HUES64 (cell line): ENCODE measurements at regions not wholly inside any gene's neighbourhood (a gene's known extent, or its start where the extent isn't known, plus 50 kb on each side); places are given as distances from the start of the nearest gene placed in this dataset.

ENCODE experiments used
- H3K27ac ChIP-seq: 2 replicates; pipeline ENCODE4 v1.7.0; 2013; ENCODE audit warnings: low read depth, low read length, inconsistent platforms
- H3K27me3 ChIP-seq: 2 replicates; pipeline ENCODE4 v1.6.1; 2013; ENCODE audit warnings: mild to moderate bottlenecking, low read length; ENCODE audit not compliant: insufficient read depth
- H3K36me3 ChIP-seq: 2 replicates; pipeline ENCODE4 v1.6.1; 2013; ENCODE audit warnings: mild to moderate bottlenecking, low read length; ENCODE audit not compliant: insufficient read depth
- H3K4me1 ChIP-seq: 2 replicates; pipeline ENCODE4 v1.6.1; 2013; ENCODE audit warnings: mild to moderate bottlenecking, low read length, moderate library complexity; ENCODE audit not compliant: insufficient read depth
- H3K4me3 ChIP-seq: 2 replicates; pipeline ENCODE4 v1.5.1; 2013; ENCODE audit warnings: mild to moderate bottlenecking, low read length, moderate library complexity
- H3K9ac ChIP-seq: 2 replicates; pipeline ENCODE4 v1.6.1; 2013; ENCODE audit warnings: mild to moderate bottlenecking, low read depth, low read length
- H3K9me3 ChIP-seq: 2 replicates; pipeline ENCODE4 v1.6.1; 2013; ENCODE audit warnings: low read depth, low read length; ENCODE audit not compliant: insufficient read depth
- WGBS: fragments of 150-250, 120-280 bp; methylation state at CpG from one replicate; pipeline ENCODE4 v1.1.7; 2013; ENCODE audit warnings: missing lambda C conversion rate; 5-methylcytosine and 5-hydroxymethylcytosine counted together

DNA sequence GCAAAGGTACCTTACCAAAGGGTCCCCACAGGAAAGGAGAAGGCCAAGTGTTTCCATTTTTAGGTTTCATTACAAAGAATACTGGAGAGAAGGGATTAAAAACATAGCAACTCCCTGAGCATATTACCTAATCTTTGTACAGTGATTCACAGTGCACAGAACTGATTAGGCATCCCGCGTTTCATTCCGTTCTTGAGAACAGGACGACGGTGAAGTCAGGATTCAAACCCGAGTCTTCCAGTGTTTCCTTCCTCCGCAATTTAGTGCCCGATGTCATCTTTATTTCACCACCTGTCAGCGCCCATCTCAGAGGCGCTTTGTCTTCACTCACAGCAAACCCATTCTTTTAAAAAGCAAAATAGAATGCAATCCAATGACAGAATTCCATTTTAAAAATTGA is 488.5 kb downstream of the EIPR1 start:
- Histone ChIP-seq H3K27me3 (no peaks in the 10 kb centered on the region), H3K4me1 (no peaks in the 10 kb centered on the region), H3K9me3 (no peaks in the 10 kb centered on the region), H3K9ac (no peak overlapping the region), H3K27ac (no peak overlapping the region), H3K36me3 (no peaks in the 10 kb centered on the region), H3K4me3 (no peak overlapping the region)
- WGBS: 95% methylated on average over 10 of the region's 10 CpGs

DNA sequence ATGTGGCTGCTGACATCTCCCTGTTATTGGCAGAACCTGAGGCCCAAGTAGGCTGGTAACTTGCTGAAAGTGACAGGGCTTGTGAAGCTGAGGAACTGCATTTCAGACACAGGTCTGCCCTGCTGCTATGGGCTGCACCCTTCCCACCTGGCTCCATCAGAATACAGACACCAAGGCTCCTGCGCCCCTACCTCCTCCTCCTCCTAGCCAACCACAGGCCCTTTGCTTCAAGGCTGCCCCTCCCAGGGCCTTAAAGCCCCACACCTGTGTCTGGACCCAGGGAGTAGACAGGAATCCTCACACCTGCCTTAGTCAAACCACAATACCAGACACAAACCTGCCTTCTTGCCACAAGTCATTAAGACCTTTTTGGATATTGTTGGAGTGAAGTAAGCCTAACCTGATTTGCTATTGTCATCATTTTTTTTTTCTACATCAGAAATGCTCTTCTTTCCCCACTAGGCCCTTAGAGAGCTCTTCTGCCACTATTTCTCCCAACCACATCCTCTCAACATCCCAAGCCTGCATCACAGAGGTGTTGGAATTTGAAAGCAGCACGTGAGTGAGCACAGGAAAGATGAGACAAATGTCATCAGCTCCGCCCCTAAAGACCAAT is 489.7 kb downstream of the EIPR1 start:
- Histone ChIP-seq H3K4me3 (no peak overlapping the region), H3K9ac (no peak overlapping the region), H3K27me3 (no peaks in the 10 kb centered on the region), H3K27ac (no peak overlapping the region), H3K4me1 (no peaks in the 10 kb centered on the region), H3K36me3 (no peaks in the 10 kb centered on the region), H3K9me3 (0 out of 2 replicates have a peak, but pooled peaks cover 3% of the 10 kb centered on the region)
- WGBS: 73% methylated on average over 3 of the region's 3 CpGs

DNA sequence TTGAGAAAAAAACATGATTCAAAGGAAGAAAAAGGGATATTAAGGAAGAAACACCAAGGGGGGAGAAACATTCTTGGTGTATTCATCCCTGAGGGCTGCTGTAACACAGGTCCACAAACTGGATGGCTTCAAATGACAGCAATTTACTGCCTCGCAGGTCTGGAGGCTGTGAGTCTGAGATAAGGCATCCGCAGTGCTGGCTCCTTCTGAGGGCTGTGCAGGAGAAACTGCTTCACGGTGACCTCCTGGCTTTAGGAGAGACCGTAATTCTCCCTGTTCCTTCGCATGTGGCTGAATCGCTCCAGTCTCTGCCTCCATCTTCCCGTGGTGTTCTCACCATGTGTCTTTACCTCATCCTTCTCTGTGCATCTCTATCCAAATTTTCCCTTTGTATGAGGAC is 490.7 kb downstream of the EIPR1 start:
- Histone ChIP-seq H3K27me3 (no peaks in the 10 kb centered on the region), H3K9me3 (peaks cover 10% of the 10 kb centered on the region; the same call in 1 of the 2 replicates), H3K9ac (no peak overlapping the region), H3K36me3 (no peaks in the 10 kb centered on the region), H3K4me1 (no peaks in the 10 kb centered on the region), H3K4me3 (no peak overlapping the region), H3K27ac (no peak overlapping the region)
- 90% methylated on average over 7 of the region's 7 CpGs for WGBS

DNA sequence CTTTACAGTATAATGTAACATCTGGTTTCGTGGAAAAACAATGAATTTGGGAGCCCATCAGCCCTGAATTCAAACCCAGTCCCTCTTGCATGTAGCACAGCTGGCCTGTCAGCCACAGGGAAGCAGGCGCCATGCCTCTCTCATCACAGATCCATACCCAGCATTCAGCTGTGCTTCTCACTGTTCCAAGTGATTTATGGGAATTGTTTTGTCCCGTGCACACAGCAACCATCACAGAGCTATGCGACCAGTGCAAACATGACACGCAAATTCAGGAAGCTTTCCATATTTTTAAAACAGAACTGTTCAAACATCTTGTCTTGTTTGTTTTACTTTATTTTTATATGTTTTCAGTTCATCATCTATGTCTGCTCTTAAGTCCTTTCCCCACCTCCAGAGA is 496.1 kb downstream of the EIPR1 start:
- Histone ChIP-seq H3K9ac (no peak overlapping the region), H3K36me3 (no peaks in the 10 kb centered on the region), H3K27ac (no peak overlapping the region), H3K4me1 (no peaks in the 10 kb centered on the region), H3K9me3 (peaks cover 30% of the 10 kb centered on the region), H3K4me3 (no peak overlapping the region), H3K27me3 (no peaks in the 10 kb centered on the region)
- 94% methylated on average over 5 of the region's 5 CpGs for WGBS

DNA sequence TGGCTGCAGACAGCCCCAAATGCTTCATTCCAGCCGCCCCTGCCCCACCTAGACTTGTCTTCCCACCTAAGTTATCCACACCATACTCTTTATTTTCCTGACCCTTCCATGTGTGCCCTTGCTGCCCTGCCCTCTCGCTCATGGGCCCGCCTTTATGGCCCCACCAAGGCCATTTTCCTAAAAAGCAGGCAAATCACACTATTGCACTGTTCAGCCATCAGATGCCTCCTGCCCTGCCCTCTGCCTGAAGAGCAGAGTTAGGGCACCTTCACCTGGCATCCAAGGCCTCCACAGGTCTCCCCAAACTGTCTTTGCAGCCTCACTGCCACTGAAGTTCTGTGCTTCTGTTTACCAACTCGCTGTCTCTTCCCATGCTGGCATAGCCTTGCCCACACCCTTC is 496.7 kb downstream of the EIPR1 start:
- WGBS: 84% methylated on average over 4 of the region's 4 CpGs
- peaks cover 30% of the 10 kb centered on the region for H3K9me3 ChIP-seq
- no peaks in the 10 kb centered on the region for H3K36me3 ChIP-seq
- H3K27ac ChIP-seq: no peak overlapping the region
- no peak overlapping the region for H3K9ac ChIP-seq
- H3K4me3 ChIP-seq: no peak overlapping the region
- H3K27me3 ChIP-seq: no peaks in the 10 kb centered on the region
- H3K4me1 ChIP-seq: no peaks in the 10 kb centered on the region

DNA sequence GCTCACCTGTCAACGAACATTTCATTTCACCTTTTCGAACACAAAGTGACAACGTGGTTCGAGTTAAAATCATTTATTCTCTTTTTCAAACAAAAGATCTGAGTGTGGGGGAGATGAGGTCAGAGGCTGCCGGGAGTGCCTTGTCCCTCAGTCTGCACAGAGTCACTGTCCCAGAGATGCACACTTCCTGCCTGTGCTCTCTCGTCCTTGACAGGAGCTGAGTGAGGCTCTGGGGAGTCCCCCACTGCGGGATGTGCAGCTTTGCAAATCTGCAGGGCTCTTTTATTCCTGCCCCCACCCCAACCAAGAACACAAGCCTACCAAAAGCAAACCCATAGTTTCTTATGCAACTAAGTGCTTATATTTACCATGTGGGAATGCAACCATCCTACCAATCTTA is 497.8 kb downstream of the EIPR1 start:
- no peaks in the 10 kb centered on the region for H3K36me3 ChIP-seq
- no peak overlapping the region for H3K9ac ChIP-seq
- H3K4me1 ChIP-seq: no peaks in the 10 kb centered on the region
- peaks cover 30% of the 10 kb centered on the region for H3K9me3 ChIP-seq
- H3K27me3 ChIP-seq: no peaks in the 10 kb centered on the region
- H3K4me3 ChIP-seq: no peak overlapping the region
- WGBS: 93% methylated on average over 7 of the region's 7 CpGs
- no peak overlapping the region for H3K27ac ChIP-seq

DNA sequence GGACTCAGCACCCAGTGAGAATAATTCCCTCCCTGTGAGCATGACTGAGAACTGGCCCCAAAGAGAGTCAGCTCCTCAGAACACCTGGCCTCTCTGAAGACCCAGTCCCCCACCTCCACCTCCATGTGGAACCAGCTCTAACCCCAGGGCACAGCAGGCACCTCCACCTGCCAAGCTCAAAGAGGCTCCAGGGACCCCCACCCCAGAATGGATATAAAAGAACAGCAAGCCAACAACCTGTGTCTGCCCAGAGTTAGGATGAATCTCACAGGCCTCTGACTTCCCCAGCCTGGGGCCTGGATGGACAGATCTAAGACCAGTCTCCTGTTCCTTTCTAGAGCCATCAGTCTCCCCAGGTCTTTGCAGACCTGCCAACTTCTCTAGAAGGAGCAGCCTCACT is 498.5 kb downstream of the EIPR1 start:
- H3K4me1 ChIP-seq: no peaks in the 10 kb centered on the region
- H3K27ac ChIP-seq: no peak overlapping the region
- no peaks in the 10 kb centered on the region for H3K36me3 ChIP-seq
- no peak overlapping the region for H3K4me3 ChIP-seq
- H3K27me3 ChIP-seq: no peaks in the 10 kb centered on the region
- no peak overlapping the region for H3K9ac ChIP-seq
- H3K9me3 ChIP-seq: peaks cover 30% of the 10 kb centered on the region

DNA sequence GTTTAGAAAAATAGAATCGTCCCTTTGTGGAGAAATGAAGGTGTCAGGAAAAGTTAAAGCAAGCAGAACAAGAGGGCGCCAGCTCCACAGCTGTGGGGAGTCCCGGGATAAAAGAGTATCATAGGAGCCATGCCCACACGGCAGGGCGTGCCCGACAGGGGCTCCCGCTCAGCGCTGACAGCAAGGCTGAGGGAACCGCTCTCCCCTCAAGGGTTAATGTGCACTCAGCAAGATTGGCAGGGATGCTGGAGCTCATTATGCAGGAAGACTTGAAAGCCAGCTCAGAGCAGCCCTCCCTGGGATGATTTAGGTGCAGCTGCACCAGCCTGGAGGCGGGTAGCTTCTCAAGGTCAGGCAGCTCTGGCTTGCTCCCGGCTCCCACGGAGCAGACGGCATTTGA is 500.2 kb downstream of the EIPR1 start:
- WGBS: 92% methylated on average over 13 of the region's 13 CpGs
- H3K4me3 ChIP-seq: no peak overlapping the region
- peaks cover 22% of the 10 kb centered on the region for H3K9me3 ChIP-seq
- no peak overlapping the region for H3K9ac ChIP-seq
- no peak overlapping the region for H3K27ac ChIP-seq
- no peaks in the 10 kb centered on the region for H3K27me3 ChIP-seq
- no peaks in the 10 kb centered on the region for H3K4me1 ChIP-seq
- no peaks in the 10 kb centered on the region for H3K36me3 ChIP-seq

DNA sequence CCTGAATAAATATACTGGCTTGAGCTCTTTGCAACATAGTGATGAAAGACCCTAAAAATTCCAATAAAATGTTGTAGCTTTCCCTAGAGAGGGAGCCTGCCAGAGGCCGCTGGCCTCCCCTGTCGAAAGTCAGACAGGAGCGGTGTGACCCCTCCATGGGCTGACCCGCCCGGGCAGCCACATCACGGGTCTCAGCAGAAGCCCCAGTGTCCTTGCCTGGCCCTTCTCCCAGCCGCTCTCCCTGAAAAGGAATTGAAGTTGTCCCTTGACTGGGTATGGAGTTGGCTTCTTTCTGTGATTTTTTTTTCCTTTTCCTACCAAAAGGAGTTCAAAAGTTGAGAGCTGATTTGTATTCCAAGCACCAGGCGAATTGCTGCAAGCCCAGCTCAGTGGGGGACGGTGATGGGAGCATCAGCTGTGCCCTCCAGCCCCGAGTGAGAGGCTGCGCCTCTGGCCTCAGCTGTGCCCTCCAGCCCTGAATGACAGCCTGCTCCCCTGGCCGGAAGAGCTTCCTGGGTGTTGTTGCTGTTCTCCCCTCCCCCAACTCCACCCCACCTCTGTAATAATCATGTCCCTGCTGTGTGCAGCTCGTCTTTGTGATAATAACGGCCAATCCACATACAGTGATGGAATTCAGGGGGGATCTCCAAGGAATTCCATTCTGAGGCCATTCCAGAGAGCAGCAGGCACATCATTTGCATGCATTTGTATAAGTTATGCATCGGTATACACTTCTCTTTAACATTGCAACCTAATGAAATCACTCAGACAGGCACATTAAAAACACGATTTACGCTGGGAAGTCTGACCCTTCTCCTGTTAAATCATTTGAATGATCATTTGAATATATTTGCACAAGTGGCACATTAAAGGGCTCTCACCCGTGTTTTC is 501.0 kb downstream of the EIPR1 start:
- Histone ChIP-seq H3K4me3 (no peak overlapping the region), H3K27me3 (no peaks in the 10 kb centered on the region), H3K9ac (no peak overlapping the region), H3K27ac (no peak overlapping the region), H3K36me3 (no peaks in the 10 kb centered on the region), H3K4me1 (no peaks in the 10 kb centered on the region), H3K9me3 (peaks cover 20% of the 10 kb centered on the region)
- WGBS: 83% methylated on average over 18 of the region's 18 CpGs

DNA sequence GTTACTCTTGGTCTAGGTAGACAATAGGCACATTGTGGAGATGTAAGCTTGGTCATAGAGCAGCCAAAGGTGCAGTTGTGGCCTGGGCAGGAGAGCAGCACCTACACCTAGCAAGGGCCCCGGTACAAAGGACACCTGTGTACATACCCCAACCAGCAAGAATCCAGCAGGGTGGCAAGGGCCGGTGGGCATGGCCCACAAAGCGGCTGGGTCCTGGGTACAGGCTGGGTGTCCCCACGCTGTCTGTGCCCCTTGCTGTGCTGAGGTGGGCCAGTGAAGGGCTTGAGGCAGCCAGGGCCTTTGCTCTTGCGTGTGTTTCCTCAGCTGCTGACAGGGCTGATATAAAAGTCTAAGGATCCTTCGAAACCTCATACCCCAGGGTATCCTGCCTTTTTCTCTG is 501.8 kb downstream of the EIPR1 start:
- Histone ChIP-seq H3K9ac (no peak overlapping the region), H3K36me3 (no peaks in the 10 kb centered on the region), H3K27me3 (no peaks in the 10 kb centered on the region), H3K4me1 (no peaks in the 10 kb centered on the region), H3K27ac (no peak overlapping the region), H3K9me3 (peaks cover 20% of the 10 kb centered on the region), H3K4me3 (no peak overlapping the region)
- WGBS: 94% methylated on average over 6 of the region's 6 CpGs

DNA sequence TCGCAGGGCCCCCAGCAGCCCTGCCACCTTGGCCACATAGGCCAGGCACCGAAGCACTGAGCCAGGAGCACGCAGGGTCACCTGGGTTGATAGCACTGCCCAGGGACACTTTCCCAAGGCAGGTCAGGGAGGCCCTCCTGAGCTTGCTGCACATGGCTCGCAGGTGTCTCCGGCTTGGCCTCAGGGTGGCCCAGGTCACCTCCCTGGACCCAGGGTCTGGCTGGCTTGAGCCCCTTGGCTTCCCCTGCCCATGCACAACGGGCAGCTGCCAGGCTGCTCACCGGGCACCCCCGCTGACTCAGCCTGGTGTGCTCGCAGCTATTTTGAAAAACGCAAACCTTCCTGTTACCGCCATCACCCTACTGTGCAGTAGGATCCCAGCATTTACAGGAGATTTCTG is 502.3 kb downstream of the EIPR1 start:
- 95% methylated on average over 11 of the region's 11 CpGs for WGBS
- no peaks in the 10 kb centered on the region for H3K36me3 ChIP-seq
- no peaks in the 10 kb centered on the region for H3K27me3 ChIP-seq
- no peak overlapping the region for H3K4me3 ChIP-seq
- no peak overlapping the region for H3K27ac ChIP-seq
- peaks cover 20% of the 10 kb centered on the region for H3K9me3 ChIP-seq
- no peaks in the 10 kb centered on the region for H3K4me1 ChIP-seq
- no peak overlapping the region for H3K9ac ChIP-seq
